Transverse colon (tissue), 3 donors: ENCODE measurements at regions not wholly inside any gene's neighbourhood (a gene's known extent, or its start where the extent isn't known, plus 50 kb on each side); places are given as distances from the start of the nearest gene placed in this dataset.

Source experiments
- EP300 ChIP-seq: sonication (generic); formaldehyde crosslinking; IDR thresholded peaks from one replicate; pipeline ENCODE4 v1.6.1; 2017; ENCODE audit warnings: antibody characterized with exemption, low read depth
- POLR2AphosphoS5 ChIP-seq, 3 donors: sonication (generic); formaldehyde crosslinking; IDR thresholded peaks; one replicate each; pipeline ENCODE4 v1.6.1; 2016; ENCODE audit warnings: antibody characterized with exemption in 3 of 3

- no peak for TF ChIP-seq EP300
- no peak for TF ChIP-seq POLR2AphosphoS5 (IDR thresholded peaks at IDR 0.05)
These were observed 264.1 kb upstream of the THUMPD2 start for GRCh38 chr2:40043191-40043590.
